Tibial nerve (tissue), 4 donors: ENCODE measurements at regions not wholly inside any gene's neighbourhood (a gene's known extent, or its start where the extent isn't known, plus 50 kb on each side); places are given as distances from the start of the nearest gene placed in this dataset.

Experiments used
- DNase-seq, 2 donors: peaks; one replicate each; pipeline ENCODE4 v3.0.0-alpha.2; 2019; ENCODE audit warnings: low spot score in 2 of 2
- H3K27ac ChIP-seq, 4 donors: fragments of 200-600 bp; sonication (generic) in 3 of 4; one replicate each; pipeline ENCODE4 v1.5.1; 2017 to 2019; ENCODE audit warnings: mild to moderate bottlenecking in 1 of 4
- H3K27me3 ChIP-seq, 2 donors: fragments of 200-600 bp; sonication (generic) in 1 of 2; one replicate each; pipeline versions ENCODE4 v1.5.1 to v1.6.0; 2017 to 2019
- H3K36me3 ChIP-seq, 3 donors: fragments of 200-600 bp; sonication (generic); one replicate each; pipeline ENCODE4 v1.5.1; 2018 to 2019
- H3K4me1 ChIP-seq, 4 donors: fragments of 200-600 bp; sonication (generic) in 3 of 4; one replicate each; pipeline ENCODE4 v1.5.1; 2017 to 2019
- H3K4me3 ChIP-seq, 4 donors: fragments of 200-600 bp; sonication (generic) in 3 of 4; one replicate each; pipeline ENCODE4 v1.5.1; 2017 to 2019; ENCODE audit warnings: mild to moderate bottlenecking in 1 of 4, moderate library complexity in 1 of 4
- H3K9me3 ChIP-seq, 4 donors: fragments of 200-600 bp; sonication (generic) in 3 of 4; one replicate each; pipeline ENCODE4 v1.5.1; 2017 to 2019
- CTCF ChIP-seq, 5 experiments: fragments of 200-600 bp in 3 of 5; fragments of 450-650 bp in 2 of 5; sonication (generic) in 3 of 5; IDR thresholded peaks; one replicate each; pipeline ENCODE4 v1.5.1; 2016 to 2019; ENCODE audit warnings: antibody characterized with exemption in 5 of 5, mild to moderate bottlenecking in 3 of 5, moderate library complexity in 2 of 5
- EP300 ChIP-seq, 2 donors: sonication (generic); formaldehyde crosslinking; IDR thresholded peaks; one replicate each; pipeline ENCODE4 v1.6.1; 2017; ENCODE audit warnings: antibody characterized with exemption in 2 of 2, mild to moderate bottlenecking in 1 of 2
- POLR2A ChIP-seq, 2 donors: fragments of 450-650 bp; IDR thresholded peaks; one replicate each; pipeline ENCODE4 v1.6.1; 2017; ENCODE audit warnings: antibody characterized with exemption in 2 of 2, mild to moderate bottlenecking in 2 of 2, moderate library complexity in 2 of 2
- WGBS, 2 donors: methylation state at CpG; one replicate each; pipeline ENCODE4 v1.1.5; 2018; 5-methylcytosine and 5-hydroxymethylcytosine counted together

- TF ChIP-seq EP300 (IDR thresholded peaks at IDR 0.05) (no peak), CTCF (IDR thresholded peaks at IDR 0.05) (no peak), POLR2A (IDR thresholded peaks at IDR 0.05) (no peak)
- H3K9me3 ChIP-seq, result peaks cover 0 to 2% (median 0%) of the 10 kb centered on the region in 4 donors
- 57 to 59% methylated on average over 3 of the region's 3 CpGs for WGBS, 2 donors
- no peaks in the 10 kb centered on the region for H3K36me3 ChIP-seq
- H3K27ac ChIP-seq, result no peak overlapping the region
- no peaks in the 10 kb centered on the region for H3K27me3 ChIP-seq
- no peak for DNase-seq
- no peaks in the 10 kb centered on the region for H3K4me1 ChIP-seq
- H3K4me3 ChIP-seq, result no peak overlapping the region
Measured at GRCh38 chr5:58106754-58107410, 353.0 kb downstream of the PLK2 start.

DNA sequence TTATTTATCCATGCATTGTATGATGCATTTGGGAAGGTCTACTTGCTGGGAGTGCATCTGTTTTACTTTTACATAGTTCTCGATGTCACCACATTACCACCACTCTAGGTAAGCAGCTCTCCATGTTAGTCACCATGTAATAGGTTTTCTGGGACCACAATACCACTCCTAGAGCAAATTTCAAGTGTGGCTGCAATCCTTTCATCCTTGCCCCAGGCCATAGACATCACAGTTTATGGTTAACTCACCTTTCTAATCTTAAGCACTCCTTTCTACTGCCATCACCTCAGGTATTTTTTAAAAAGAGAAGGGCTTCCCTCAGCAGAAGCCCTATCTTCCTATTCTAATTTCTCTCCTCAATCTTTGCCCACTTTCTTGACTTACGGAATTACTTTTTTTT, 354.1 kb downstream of the PLK2 start:
- no peaks in the 10 kb centered on the region for H3K27me3 ChIP-seq
- H3K27ac ChIP-seq, result no peak overlapping the region
- H3K9me3 ChIP-seq, result peaks cover 0 to 2% (median 0%) of the 10 kb centered on the region in 4 donors
- TF ChIP-seq EP300 (IDR thresholded peaks at IDR 0.05), result no peak
- no peak for TF ChIP-seq CTCF (IDR thresholded peaks at IDR 0.05)
- no peak for TF ChIP-seq POLR2A (IDR thresholded peaks at IDR 0.05)
- WGBS, 2 donors, result 92 to 97% methylated on average over 2 of the region's 2 CpGs
- DNase-seq, result no peak
- no peak overlapping the region for H3K4me3 ChIP-seq
- no peaks in the 10 kb centered on the region for H3K36me3 ChIP-seq
- no peaks in the 10 kb centered on the region for H3K4me1 ChIP-seq

DNA sequence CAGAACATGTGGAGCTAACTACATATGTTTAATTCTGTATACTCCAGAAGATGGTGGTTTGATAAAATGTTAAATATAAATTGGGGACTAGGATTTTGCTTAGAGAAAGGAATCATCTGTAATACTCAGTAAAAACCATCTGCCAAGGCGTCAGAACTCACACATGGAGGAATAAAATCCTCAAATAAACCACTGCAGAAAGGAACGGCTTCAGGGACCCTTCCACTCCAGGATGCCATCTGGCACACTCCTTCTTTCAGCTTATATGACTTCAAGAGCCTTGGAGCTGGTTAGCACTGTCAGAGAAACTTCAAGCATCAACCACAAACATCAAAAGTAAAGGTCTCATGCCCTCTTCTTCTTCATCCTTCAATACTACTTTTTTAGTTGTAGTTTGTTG, 360.6 kb downstream of the PLK2 start:
- TF ChIP-seq POLR2A (IDR thresholded peaks at IDR 0.05) (no peak), CTCF (IDR thresholded peaks at IDR 0.05) (no peak), EP300 (IDR thresholded peaks at IDR 0.05) (no peak)
- H3K4me3 ChIP-seq, result no peak overlapping the region
- H3K27ac ChIP-seq, result no peak overlapping the region
- H3K4me1 ChIP-seq, result no peaks in the 10 kb centered on the region
- 68 to 78% methylated on average over 2 of the region's 2 CpGs for WGBS, 2 donors
- H3K36me3 ChIP-seq, result no peaks in the 10 kb centered on the region
- DNase-seq, result no peak
- H3K9me3 ChIP-seq, result peaks cover 0 to 2% (median 0%) of the 10 kb centered on the region in 4 donors
- H3K27me3 ChIP-seq, result no peaks in the 10 kb centered on the region

- DNase-seq, result no peak
- TF ChIP-seq POLR2A (IDR thresholded peaks at IDR 0.05) (no peak), EP300 (IDR thresholded peaks at IDR 0.05) (no peak), CTCF (IDR thresholded peaks at IDR 0.05) (no peak)
- 69 to 72% methylated on average over 5 of the region's 5 CpGs for WGBS, 2 donors
Measured at GRCh38 chr5:58094031-58094430, 365.9 kb downstream of the PLK2 start.

DNA sequence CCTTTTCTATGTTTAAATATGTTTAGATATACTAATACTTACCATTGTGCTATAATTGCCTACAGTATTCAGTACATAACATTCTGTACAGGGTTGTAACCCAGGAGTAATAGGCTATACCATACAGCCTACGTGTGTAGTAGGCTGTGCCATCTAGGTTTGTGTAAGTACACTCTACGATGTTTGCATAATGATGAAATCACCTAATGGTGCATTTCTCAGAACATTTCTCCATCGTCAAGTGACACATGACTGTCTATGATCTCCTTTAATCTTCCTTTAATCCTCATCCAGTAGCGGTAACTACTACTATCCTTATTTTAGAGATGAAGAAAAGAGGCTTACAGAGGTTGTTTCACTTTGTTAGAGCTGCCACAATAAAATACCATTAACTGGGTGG, 369.2 kb downstream of the PLK2 start:
- DNase-seq, result no peak
- Histone ChIP-seq H3K9me3 (no peaks in the 10 kb centered on the region), H3K36me3 (no peaks in the 10 kb centered on the region), H3K27me3 (no peaks in the 10 kb centered on the region), H3K27ac (no peak overlapping the region), H3K4me1 (no peaks in the 10 kb centered on the region), H3K4me3 (no peak overlapping the region)
- no peak for TF ChIP-seq EP300 (IDR thresholded peaks at IDR 0.05)
- TF ChIP-seq CTCF (IDR thresholded peaks at IDR 0.05), result no peak
- no peak for TF ChIP-seq POLR2A (IDR thresholded peaks at IDR 0.05)
- 95 to 99% methylated on average over 4 of the region's 4 CpGs for WGBS, 2 donors

More at GRCh38 chr5:58094031-58094430, 365.9 kb downstream of the PLK2 start:
- H3K4me1 ChIP-seq, result no peaks in the 10 kb centered on the region
- H3K4me3 ChIP-seq, result no peak overlapping the region
- H3K36me3 ChIP-seq, result no peaks in the 10 kb centered on the region
- H3K27me3 ChIP-seq, result no peaks in the 10 kb centered on the region
- no peaks in the 10 kb centered on the region for H3K9me3 ChIP-seq
- H3K27ac ChIP-seq, result no peak overlapping the region
